ENCODE measurements at regions not wholly inside any gene's neighbourhood (a gene's known extent, or its start where the extent isn't known, plus 50 kb on each side); places are given as distances from the start of the nearest gene placed in this dataset.

DNA sequence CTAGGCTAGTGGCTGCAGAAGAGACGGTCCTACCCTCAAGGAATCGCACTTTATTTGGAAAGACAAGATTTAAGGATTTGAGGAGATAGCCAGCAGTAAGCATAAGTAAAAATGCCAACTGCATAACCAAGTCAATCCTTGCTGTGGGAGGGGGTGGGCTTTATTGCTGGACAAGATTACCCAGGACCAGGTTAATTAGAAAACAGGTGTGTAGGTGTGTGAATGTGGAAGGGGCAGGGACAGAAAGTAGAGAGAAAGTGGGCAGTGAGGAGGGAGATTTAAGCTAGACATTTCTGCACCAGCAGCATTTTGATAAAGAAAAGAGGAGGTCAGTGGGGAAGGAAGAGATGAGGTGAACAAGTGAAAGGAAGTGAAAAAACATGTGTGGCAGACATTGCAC is 89.7 kb upstream of the OGFRL1 start:
- Histone ChIP-seq H3K4me1 (ENCODE audit: control insufficient read depth, insufficient read depth, low read length) (no peaks in the 10 kb centered on the region), H3K4me3 (ENCODE audit: low read depth in 2 of 2, low read length in 2 of 2) (no peak overlapping the region), H3K36me3 (ENCODE audit: control insufficient read depth, insufficient read depth, low read length) (no peaks in the 10 kb centered on the region), H3K9me3 (ENCODE audit: control insufficient read depth, insufficient read depth, low read depth, low read length) (no peaks in the 10 kb centered on the region), H3K27me3 (ENCODE audit: control insufficient read depth, insufficient read depth, low read length) (no peaks in the 10 kb centered on the region; the same call in 1 of the 2 replicates), H3K27ac (ENCODE audit: low read length) (no peak overlapping the region)
- intact Hi-C loops (cut with micrococcal nuclease; ENCODE audit: unreplicated experiment): no loop called here
- in situ Hi-C loops (cut with HindIII; ENCODE audit: low pct_unique_long_range_greater_than_20kb, low sequenced_read_pairs): no loop called here
- ChIA-PET POLR2A (no interaction called here), CTCF (no interaction called here)
- ATAC-seq: no peak
- BruUV-seq (replicated peaks): no TSS peak
- no peak for DNase-seq (ENCODE audit: low read depth, low spot score)
- TF ChIP-seq TCF7L2 (IDR thresholded peaks at IDR 0.05; ENCODE audit: low read depth, low read length) (no peak), POLR2AphosphoS5 (IDR thresholded peaks at IDR 0.05; ENCODE audit: low read depth, low read length) (no peak), SIN3A (IDR thresholded peaks at IDR 0.05; ENCODE audit: borderline replicate concordance, insufficient read depth, low read depth, low read length) (no peak)
- TF ChIP-seq, protein P1, sequence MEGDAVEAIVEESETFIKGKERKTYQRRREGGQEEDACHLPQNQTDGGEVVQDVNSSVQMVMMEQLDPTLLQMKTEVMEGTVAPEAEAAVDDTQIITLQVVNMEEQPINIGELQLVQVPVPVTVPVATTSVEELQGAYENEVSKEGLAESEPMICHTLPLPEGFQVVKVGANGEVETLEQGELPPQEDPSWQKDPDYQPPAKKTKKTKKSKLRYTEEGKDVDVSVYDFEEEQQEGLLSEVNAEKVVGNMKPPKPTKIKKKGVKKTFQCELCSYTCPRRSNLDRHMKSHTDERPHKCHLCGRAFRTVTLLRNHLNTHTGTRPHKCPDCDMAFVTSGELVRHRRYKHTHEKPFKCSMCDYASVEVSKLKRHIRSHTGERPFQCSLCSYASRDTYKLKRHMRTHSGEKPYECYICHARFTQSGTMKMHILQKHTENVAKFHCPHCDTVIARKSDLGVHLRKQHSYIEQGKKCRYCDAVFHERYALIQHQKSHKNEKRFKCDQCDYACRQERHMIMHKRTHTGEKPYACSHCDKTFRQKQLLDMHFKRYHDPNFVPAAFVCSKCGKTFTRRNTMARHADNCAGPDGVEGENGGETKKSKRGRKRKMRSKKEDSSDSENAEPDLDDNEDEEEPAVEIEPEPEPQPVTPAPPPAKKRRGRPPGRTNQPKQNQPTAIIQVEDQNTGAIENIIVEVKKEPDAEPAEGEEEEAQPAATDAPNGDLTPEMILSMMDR (IDR thresholded peaks at IDR 0.05): no peak
- TF ChIP-seq, protein P2, sequence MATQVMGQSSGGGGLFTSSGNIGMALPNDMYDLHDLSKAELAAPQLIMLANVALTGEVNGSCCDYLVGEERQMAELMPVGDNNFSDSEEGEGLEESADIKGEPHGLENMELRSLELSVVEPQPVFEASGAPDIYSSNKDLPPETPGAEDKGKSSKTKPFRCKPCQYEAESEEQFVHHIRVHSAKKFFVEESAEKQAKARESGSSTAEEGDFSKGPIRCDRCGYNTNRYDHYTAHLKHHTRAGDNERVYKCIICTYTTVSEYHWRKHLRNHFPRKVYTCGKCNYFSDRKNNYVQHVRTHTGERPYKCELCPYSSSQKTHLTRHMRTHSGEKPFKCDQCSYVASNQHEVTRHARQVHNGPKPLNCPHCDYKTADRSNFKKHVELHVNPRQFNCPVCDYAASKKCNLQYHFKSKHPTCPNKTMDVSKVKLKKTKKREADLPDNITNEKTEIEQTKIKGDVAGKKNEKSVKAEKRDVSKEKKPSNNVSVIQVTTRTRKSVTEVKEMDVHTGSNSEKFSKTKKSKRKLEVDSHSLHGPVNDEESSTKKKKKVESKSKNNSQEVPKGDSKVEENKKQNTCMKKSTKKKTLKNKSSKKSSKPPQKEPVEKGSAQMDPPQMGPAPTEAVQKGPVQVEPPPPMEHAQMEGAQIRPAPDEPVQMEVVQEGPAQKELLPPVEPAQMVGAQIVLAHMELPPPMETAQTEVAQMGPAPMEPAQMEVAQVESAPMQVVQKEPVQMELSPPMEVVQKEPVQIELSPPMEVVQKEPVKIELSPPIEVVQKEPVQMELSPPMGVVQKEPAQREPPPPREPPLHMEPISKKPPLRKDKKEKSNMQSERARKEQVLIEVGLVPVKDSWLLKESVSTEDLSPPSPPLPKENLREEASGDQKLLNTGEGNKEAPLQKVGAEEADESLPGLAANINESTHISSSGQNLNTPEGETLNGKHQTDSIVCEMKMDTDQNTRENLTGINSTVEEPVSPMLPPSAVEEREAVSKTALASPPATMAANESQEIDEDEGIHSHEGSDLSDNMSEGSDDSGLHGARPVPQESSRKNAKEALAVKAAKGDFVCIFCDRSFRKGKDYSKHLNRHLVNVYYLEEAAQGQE (IDR thresholded peaks at IDR 0.05; ENCODE audit: insufficient read depth in 1 of 2, low read depth in 2 of 2, low read length in 1 of 2): no peak

GRCh38 chr6:71199736-71200135 is 88.9 kb upstream of the OGFRL1 start:
- Histone ChIP-seq H3K4me3 (ENCODE audit: low read depth in 2 of 2, low read length in 2 of 2) (no peak overlapping the region), H3K9me3 (ENCODE audit: control insufficient read depth, insufficient read depth, low read depth, low read length) (no peaks in the 10 kb centered on the region), H3K36me3 (ENCODE audit: control insufficient read depth, insufficient read depth, low read length) (no peaks in the 10 kb centered on the region), H3K4me1 (ENCODE audit: control insufficient read depth, insufficient read depth, low read length) (no peaks in the 10 kb centered on the region), H3K27me3 (ENCODE audit: control insufficient read depth, insufficient read depth, low read length) (no peaks in the 10 kb centered on the region; the same call in 1 of the 2 replicates), H3K27ac (ENCODE audit: low read length) (no peak overlapping the region)
- ChIA-PET POLR2A (interaction anchor here (0.6 kb wide), 1 partner anchor 79 kb away, joined by 5 read pairs; no protein-coding TSS in a partner anchor), CTCF (no interaction called here)
- in situ Hi-C loops (cut with HindIII; ENCODE audit: low pct_unique_long_range_greater_than_20kb, low sequenced_read_pairs): no loop called here
- DNase-seq (ENCODE audit: low read depth, low spot score): no peak
- intact Hi-C loops (cut with micrococcal nuclease; ENCODE audit: unreplicated experiment): no loop called here
- no TSS peak for BruUV-seq (replicated peaks)
- TF ChIP-seq SIN3A (IDR thresholded peaks at IDR 0.05; ENCODE audit: borderline replicate concordance, insufficient read depth, low read depth, low read length) (no peak), TCF7L2 (IDR thresholded peaks at IDR 0.05; ENCODE audit: low read depth, low read length) (no peak), POLR2AphosphoS5 (IDR thresholded peaks at IDR 0.05; ENCODE audit: low read depth, low read length) (no peak)
- TF ChIP-seq, protein P1 (IDR thresholded peaks at IDR 0.05): no peak
- TF ChIP-seq, protein P2 (IDR thresholded peaks at IDR 0.05; ENCODE audit: insufficient read depth in 1 of 2, low read depth in 2 of 2, low read length in 1 of 2): no peak
- ATAC-seq: no peak
